GM12873 (cell line): ENCODE measurements at regions not wholly inside any gene's neighbourhood (a gene's known extent, or its start where the extent isn't known, plus 50 kb on each side); places are given as distances from the start of the nearest gene placed in this dataset.

Experiments
- TF ChIP-seq, protein P1 (sequence below): IDR thresholded peaks from 2 replicates; pipeline ENCODE4 v1.5.1; 2012; ENCODE audit warnings: low read depth, mild to moderate bottlenecking, moderate library complexity, low read length, control low read depth; ENCODE audit not compliant: insufficient read depth; ENCODE audit errors: missing control alignments

DNA sequence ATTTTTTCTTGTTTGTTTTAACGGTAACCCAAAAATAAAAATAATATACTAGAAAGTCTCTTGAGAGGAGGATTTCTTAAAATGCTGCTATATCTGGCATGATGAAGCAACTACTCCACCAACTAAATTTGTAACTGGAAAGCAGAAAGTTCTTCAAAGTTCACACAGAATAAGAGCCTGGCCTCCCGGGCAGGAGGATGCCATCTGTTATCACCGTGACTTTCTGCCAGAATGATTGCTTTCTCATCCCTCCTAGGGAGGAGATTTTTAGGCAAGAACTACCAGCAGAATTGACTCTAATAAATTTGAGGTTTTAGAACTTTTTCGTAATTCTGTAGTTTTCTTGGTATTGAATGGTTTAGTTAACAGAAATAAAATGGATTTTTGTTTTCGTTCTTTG is 464.6 kb upstream of the ACTBL2 start:
- TF ChIP-seq, protein P1, sequence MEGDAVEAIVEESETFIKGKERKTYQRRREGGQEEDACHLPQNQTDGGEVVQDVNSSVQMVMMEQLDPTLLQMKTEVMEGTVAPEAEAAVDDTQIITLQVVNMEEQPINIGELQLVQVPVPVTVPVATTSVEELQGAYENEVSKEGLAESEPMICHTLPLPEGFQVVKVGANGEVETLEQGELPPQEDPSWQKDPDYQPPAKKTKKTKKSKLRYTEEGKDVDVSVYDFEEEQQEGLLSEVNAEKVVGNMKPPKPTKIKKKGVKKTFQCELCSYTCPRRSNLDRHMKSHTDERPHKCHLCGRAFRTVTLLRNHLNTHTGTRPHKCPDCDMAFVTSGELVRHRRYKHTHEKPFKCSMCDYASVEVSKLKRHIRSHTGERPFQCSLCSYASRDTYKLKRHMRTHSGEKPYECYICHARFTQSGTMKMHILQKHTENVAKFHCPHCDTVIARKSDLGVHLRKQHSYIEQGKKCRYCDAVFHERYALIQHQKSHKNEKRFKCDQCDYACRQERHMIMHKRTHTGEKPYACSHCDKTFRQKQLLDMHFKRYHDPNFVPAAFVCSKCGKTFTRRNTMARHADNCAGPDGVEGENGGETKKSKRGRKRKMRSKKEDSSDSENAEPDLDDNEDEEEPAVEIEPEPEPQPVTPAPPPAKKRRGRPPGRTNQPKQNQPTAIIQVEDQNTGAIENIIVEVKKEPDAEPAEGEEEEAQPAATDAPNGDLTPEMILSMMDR: no peak

DNA sequence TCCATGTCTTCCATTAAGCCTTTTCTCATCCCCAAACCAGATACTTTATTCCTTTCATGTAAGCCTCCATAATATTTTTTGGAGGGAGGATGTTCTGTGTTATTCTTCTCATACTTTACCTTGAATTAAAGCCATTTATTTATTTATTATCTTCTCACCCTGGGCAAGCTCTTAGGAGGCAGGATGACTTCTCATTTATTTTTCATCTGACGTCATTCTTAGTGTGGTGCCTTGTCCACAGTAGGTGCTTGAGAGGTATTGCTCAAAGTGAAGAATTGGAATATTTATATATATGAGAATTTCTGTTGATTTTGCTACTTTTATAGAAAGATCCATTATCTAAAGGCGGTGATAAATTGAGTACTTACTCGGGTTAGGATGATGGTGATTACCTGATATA is 458.3 kb upstream of the ACTBL2 start:
- TF ChIP-seq, protein P1: no peak

DNA sequence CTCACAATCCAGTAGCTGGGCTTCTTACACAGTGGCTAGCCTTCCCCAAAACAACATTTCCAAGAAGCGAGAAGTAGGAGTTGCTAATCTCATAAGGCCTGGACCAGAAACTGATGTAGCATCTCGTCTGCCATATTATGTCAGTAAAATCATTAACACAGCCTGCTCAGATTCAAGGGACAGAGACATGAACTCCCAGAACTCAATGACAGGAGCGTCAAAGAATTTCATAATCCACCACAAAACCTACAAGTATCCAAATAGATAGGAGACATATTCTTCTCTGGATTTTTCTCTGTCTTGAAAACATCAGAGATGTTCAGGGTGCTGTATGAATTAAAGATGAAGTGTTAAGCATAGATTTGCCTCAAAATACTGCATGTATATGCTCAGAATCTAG is 457.6 kb upstream of the ACTBL2 start:
- TF ChIP-seq, protein P1: no peak

DNA sequence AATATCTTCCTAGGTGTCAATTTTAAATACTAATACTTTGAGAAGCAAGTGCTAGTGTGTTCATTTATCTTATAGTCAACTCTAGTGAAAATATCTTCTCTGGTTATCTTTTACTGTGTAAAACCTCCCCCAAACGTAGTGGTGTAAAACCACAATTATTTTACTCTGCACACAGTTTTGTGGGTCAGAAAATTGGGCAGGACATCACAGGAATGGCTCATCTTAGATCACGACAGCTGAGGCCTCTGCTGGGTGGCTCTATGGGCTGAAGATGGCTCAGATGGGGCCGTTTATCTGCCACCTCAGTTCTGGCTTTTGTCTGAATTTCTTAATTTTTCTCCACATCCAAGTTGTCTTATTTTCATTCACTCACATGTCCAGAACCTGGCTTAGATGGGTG is 457.2 kb upstream of the ACTBL2 start:
- TF ChIP-seq, protein P1: no peak

DNA sequence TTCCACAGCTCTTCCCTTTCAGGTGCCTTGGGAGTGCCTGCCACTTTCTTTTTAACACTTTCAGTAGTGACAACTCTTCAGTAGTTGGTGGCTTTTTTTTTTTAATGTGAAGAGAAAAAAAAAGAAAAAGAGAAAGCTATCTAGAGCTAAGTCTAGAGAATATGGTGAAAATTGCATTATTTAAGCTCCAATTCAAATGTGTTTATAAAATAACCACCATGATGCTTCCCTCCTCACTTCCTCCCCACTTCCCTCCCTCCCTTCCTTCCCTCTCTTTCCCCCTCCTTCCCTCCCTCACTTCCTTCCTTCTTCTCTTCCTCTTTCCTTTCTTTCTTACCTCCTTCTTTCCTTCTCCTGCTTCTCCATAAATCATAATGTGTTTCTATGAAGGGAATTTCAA is 456.7 kb upstream of the ACTBL2 start:
- TF ChIP-seq, protein P1: no peak

DNA sequence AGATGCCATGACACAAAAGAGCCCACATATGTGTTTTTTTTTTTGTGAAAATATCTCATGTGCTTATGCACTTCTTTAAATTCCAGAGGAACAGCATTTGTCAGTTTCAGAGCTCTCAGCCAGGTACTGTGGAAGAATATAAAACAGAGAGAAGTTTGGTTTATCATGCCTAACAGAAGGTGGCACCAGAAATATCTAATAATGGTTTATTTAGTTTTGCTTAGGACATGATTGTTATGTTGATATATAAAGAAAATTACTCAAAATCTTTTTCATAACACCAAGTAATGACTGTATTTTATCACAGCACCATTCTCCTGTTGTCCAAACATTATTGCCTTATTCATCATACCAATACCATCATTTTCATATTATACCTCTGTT is 455.6 kb upstream of the ACTBL2 start:
- TF ChIP-seq, protein P1: no peak

DNA sequence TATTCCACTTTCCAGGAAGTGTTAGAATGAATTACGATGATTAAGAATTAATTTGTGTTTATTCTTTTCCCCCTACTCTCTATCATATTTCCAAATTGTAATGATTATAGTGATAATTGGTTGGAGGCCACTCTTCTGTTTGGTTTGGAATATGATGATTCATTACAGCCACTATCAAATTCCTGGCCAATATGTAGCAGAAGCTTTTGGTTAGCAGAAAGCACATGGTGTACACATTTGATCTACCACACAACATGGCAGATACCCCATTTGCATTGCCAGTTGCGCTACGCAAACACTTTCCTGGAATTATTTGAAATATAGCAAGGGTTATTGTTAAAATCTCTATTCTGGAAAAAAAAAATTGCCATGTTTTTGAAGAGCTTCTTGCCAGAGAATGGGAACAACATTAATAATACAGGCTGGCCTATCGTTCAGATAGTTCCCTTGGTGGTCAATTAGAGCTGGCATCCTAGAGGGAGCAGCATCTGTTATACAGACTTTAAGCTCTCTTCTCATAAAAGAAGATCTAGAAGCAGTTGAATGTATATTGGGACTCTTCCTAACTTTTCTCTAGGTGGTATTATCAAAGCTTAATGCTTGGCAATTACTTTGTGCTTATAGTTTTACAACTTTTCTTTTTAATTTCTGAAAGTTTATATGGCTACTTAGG is 455.0 kb upstream of the ACTBL2 start:
- TF ChIP-seq, protein P1: no peak
